ENCODE measurements at regions not wholly inside any gene's neighbourhood (a gene's known extent, or its start where the extent isn't known, plus 50 kb on each side); places are given as distances from the start of the nearest gene placed in this dataset.

- H3K27ac ChIP-seq = no peak overlapping the region
- TF ChIP-seq CTCF (IDR thresholded peaks at IDR 0.05) (no peak), ZFX (IDR thresholded peaks at IDR 0.05; ENCODE audit: borderline replicate concordance) (no peak)
Observed at GRCh38 chr2:15844211-15844801, 96.0 kb upstream of the MYCN start.

- no peak overlapping the region for H3K27ac ChIP-seq
- TF ChIP-seq CTCF (IDR thresholded peaks at IDR 0.05) = no peak
- no peak for TF ChIP-seq ZFX (IDR thresholded peaks at IDR 0.05; ENCODE audit: borderline replicate concordance)
Observed at GRCh38 chr2:15845294-15845693, 95.1 kb upstream of the MYCN start.

GRCh38 chr2:15845737-15846405, 94.5 kb upstream of the MYCN start:
- no peak overlapping the region for H3K27ac ChIP-seq
- no peak for TF ChIP-seq CTCF (IDR thresholded peaks at IDR 0.05)
- TF ChIP-seq ZFX (IDR thresholded peaks at IDR 0.05; ENCODE audit: borderline replicate concordance) = no peak

- TF ChIP-seq ZFX (IDR thresholded peaks at IDR 0.05; ENCODE audit: borderline replicate concordance) (no peak), CTCF (IDR thresholded peaks at IDR 0.05) (no peak)
- no peak overlapping the region for H3K27ac ChIP-seq
Observed at GRCh38 chr2:15846626-15847025, 93.7 kb upstream of the MYCN start.

GRCh38 chr2:15850534-15850933, 89.8 kb upstream of the MYCN start:
- TF ChIP-seq ZFX (IDR thresholded peaks at IDR 0.05; ENCODE audit: borderline replicate concordance) (no peak), CTCF (IDR thresholded peaks at IDR 0.05) (no peak)
- H3K27ac ChIP-seq = no peak overlapping the region

GRCh38 chr2:15851076-15851693, 89.2 kb upstream of the MYCN start:
- no peak overlapping the region for H3K27ac ChIP-seq
- no peak for TF ChIP-seq ZFX (IDR thresholded peaks at IDR 0.05; ENCODE audit: borderline replicate concordance)
- TF ChIP-seq CTCF (IDR thresholded peaks at IDR 0.05) = no peak

- H3K27ac ChIP-seq = no peak overlapping the region
Observed at GRCh38 chr2:15852811-15853210, 87.5 kb upstream of the MYCN start.

More at GRCh38 chr2:15852811-15853210, 87.5 kb upstream of the MYCN start:
- TF ChIP-seq CTCF (IDR thresholded peaks at IDR 0.05) = no peak
- TF ChIP-seq ZFX (IDR thresholded peaks at IDR 0.05; ENCODE audit: borderline replicate concordance) = no peak

Measured in 22Rv1 (cell line).